HG02973 (cell line): ENCODE measurements at regions not wholly inside any gene's neighbourhood (a gene's known extent, or its start where the extent isn't known, plus 50 kb on each side); places are given as distances from the start of the nearest gene placed in this dataset.

Experiments
- ATAC-seq: cut with Tn5 transposase; IDR thresholded peaks from one replicate; pipeline ENCODE4 v1.9.1; 2021; ENCODE audit warnings: moderate library complexity; ENCODE audit not compliant: unreplicated experiment

- ATAC-seq: no peak
These were observed 830.6 kb downstream of the SLC4A3 start for GRCh38 chr2:220458051-220458450.

GRCh38 chr2:220460257-220460985 is 833.0 kb downstream of the SLC4A3 start:
- no peak for ATAC-seq

GRCh38 chr2:220463876-220464275 is 836.4 kb downstream of the SLC4A3 start:
- no peak for ATAC-seq

GRCh38 chr2:220465700-220466099 is 838.3 kb downstream of the SLC4A3 start:
- no peak for ATAC-seq

GRCh38 chr2:220466251-220466691 is 838.8 kb downstream of the SLC4A3 start:
- ATAC-seq: no peak

- no peak for ATAC-seq
These were observed 841.8 kb downstream of the SLC4A3 start for GRCh38 chr2:220469201-220469600.

GRCh38 chr2:220473611-220474010 is 846.2 kb downstream of the SLC4A3 start:
- no peak for ATAC-seq

GRCh38 chr2:220476877-220477276 is 849.4 kb downstream of the SLC4A3 start:
- ATAC-seq: no peak

GRCh38 chr2:220478305-220479058 is 851.1 kb downstream of the SLC4A3 start:
- no peak for ATAC-seq

- ATAC-seq: no peak
These were observed 855.3 kb downstream of the SLC4A3 start for GRCh38 chr2:220482716-220483115.

- ATAC-seq: no peak
These were observed 861.7 kb downstream of the SLC4A3 start for GRCh38 chr2:220489121-220489520.

- no peak for ATAC-seq
These were observed 864.2 kb downstream of the SLC4A3 start for GRCh38 chr2:220491670-220492069.

- no peak for ATAC-seq
These were observed 866.6 kb downstream of the SLC4A3 start for GRCh38 chr2:220493871-220494525.

GRCh38 chr2:220496513-220496912 is 869.1 kb downstream of the SLC4A3 start:
- ATAC-seq: no peak

GRCh38 chr2:220499225-220499624 is 871.8 kb downstream of the SLC4A3 start:
- no peak for ATAC-seq

GRCh38 chr2:220502539-220502938 is 875.1 kb downstream of the SLC4A3 start:
- ATAC-seq: no peak

- ATAC-seq: no peak
These were observed 876.0 kb downstream of the SLC4A3 start for GRCh38 chr2:220503431-220503830.

- no peak for ATAC-seq
These were observed 877.6 kb downstream of the SLC4A3 start for GRCh38 chr2:220504938-220505503.

GRCh38 chr2:220506466-220506865 is 879.0 kb downstream of the SLC4A3 start:
- ATAC-seq: no peak

GRCh38 chr2:220509096-220509757 is 881.8 kb downstream of the SLC4A3 start:
- no peak for ATAC-seq

- no peak for ATAC-seq
These were observed 882.5 kb downstream of the SLC4A3 start for GRCh38 chr2:220509966-220510365.
